ENCODE measurements at regions not wholly inside any gene's neighbourhood (a gene's known extent, or its start where the extent isn't known, plus 50 kb on each side); places are given as distances from the start of the nearest gene placed in this dataset.

DNA sequence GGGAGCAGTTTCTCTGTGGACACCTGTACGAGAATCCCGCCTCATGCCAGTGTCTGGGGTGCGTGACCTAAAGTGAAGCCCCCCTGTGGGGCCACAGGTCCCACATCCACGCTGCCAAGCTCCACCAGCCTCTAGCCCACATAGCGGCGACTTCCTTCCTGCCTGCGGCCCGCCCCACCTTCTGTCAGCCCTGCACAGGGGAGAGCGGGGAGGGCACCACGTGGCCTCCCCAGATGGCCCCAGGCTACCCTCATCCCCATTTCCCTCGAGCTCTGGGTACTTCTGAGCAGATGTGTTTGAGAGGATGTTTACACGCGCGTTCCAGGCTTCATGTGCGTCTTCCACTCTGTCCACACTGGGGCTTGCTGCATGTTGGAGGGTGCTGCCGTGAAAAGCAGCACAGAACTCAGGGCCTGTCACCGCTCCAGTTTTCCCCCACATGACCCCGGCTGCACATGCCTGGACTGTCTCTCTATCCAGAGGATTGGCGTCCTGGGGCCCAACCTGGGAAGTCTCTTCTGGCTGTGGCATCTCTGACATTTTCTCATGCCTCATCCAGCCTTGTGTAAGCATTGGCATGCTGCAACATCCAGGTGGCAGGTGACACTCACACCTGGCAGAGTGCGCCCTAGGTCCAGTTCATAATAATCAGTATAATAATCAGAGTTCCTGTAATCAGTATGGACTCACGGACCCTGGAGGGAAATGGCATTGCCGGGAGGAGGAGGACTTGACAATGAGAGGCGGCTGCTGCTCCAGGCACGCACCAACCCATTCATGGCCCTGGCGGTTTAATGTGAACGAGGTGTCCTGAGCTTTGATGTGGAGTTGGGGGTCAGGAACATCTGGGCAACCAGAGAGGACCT is 146.3 kb upstream of the TWIST2 start:
- peak; percentile 38 for DNase-seq (ENCODE audit: low spot score)

DNA sequence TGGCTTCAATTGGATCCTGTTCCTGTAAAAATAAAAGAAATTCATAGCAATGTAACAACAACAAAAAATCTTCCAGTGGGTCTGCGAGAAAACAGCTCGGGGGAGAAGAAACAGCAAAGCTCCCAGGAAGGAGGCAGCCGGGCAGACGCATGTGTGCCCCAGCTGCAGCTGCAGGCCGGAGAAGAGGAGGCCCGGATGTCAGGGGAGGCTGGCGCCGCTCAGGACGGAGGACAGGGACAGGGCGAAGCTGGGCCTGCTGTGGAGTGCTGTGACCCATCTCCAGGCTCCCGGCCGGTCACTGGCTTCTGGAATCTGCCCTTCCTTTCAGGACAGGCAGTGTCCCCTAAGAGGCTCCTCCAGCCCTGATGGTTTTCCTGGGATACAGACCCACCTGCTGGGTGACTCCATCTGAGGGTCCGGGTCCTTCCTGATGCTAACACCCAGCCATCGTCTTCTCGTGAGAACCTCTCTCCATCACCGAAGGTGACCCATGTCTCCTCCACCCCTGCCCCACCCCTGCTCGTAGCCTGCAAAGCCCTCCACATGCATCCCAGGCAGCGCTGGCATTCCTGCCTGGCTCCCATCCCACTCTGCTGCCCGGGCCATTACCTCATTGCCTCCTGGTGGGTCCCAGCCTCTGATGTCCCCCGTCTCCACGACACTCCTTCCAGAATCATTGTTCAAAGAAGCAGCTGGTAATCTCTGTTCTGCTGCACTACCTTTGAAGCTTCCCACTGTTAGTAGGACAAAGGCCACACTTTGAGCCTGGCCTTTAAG is 145.4 kb upstream of the TWIST2 start:
- DNase-seq (ENCODE audit: low spot score): peak; percentile 40

DNA sequence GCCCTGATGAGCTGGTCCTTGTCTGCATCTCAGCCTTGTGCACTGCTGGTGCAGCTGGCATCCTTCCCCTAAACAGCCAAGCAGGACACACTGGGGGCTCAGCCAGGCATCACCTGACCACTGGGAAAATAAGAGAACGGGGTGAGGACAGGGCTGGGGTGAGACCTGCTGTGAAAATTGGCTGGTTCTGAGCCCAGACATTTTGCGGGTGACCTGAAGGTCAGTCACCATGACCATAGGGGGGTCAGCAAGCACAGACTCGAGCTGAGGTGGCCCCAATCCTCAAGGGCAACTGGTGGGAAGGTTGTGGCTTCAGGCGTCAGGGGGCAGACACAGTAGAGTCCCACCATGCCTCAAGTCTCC is 144.9 kb upstream of the TWIST2 start:
- DNase-seq (ENCODE audit: low spot score): no peak

DNA sequence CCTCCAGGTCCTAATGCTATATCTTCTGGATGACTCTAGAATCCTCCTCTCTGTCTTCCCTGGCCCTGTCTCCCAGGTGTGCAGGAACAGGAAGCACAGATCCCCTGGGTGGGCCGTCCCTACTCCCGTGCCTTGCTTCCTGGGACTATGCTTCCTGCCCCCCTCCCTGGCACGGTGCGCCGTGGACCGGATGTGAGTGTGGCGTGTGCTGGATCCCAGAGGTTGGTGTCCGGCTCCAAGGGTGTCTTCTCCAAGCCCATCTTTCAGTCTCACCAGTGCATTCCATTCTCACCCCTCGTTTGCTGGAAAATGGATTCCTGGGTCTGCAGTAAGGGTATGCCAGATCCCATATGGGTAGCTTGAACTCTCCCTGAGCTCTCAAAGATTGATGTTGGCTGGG is 144.4 kb upstream of the TWIST2 start:
- DNase-seq (ENCODE audit: low spot score): peak; percentile 7

GRCh38 chr2:238704471-238705225 is 143.2 kb upstream of the TWIST2 start:
- DNase-seq (ENCODE audit: low spot score): peak; percentile 20

DNA sequence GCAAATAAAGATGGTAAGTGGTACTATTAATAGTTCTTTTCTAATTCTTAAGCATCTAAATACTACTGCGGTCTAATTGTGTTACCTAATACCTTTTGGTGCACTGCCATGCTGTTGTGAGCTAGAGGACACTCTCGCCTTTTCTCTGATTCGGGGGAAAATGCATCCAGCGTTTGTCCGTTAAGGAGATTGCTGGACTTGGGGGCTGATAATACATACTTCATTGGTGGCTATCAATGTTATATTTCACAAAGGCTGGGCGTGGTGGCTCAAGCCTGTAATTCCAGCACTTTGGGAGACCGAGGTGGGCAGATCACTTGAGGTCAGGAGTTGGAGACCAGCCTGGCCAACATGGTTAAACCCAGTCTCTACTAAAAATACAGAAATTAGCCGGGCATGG is 141.7 kb upstream of the TWIST2 start:
- peak; percentile 7 for DNase-seq (ENCODE audit: low spot score)

GRCh38 chr2:238706673-238707072 is 141.2 kb upstream of the TWIST2 start:
- no peak for DNase-seq (ENCODE audit: low spot score)

DNA sequence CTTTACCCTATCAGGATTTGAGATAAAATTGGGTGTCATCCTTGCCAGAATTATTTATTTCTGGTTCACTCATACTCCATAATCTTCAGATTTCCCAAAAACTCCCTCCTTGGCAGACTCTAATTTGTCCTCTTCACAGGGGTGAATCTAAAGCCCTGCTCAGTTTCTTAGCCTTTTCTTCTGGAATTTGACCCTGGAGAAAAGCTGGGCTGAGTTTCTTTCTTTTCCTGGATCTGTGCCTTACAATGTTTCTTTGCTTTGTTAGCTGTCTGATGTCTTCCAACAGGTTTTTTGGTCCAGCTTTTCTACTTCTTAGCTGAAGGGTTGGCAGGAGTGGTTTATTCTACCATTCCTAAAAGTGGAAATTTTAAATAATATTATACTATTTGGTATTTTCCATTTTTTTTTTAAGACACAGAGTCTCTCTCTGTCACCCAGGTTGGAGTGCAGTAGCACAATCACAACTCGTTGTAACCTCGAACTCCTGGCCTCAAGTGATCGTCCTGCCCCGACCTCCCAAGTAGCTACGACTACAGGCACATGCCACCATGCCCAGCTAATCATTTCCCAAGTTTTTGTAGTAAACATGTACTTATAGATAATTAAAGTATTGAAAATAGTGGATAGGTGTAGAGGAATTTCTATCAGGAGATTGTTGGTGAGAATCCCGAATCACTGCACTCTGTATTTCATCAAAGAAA is 138.4 kb upstream of the TWIST2 start:
- peak; percentile 32 for DNase-seq (ENCODE audit: low spot score)

DNA sequence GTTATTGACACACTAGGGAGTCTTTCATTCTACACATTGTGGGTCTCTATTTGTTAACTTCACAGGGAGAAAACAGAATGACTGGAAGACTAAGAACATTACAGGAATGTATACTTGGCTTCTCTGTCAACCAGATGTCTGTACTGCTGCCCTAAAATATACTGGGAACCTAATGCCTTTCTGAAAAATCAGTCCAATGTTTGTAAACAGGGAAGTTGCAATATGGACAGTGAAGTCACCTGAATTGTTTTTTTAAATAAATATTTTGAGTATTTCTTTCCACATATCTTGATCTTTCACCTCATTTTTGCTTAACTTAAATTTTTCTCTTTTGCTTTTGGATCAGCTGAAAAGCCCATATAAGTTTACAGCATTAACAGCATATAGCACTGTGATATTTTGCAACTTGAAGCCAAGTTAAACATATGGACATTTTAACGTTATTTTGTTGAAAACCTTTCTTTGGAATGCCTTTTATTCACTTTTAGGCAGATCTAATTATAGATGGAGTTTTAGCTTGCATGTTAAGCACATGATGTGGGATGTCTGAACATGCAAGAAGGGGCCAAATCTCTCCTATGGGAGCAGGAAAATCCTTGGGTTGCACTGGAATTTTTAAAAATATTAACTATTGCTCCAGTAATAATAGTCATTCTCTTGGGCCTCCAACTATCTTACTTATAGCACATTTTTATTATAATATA is 137.7 kb upstream of the TWIST2 start:
- DNase-seq (ENCODE audit: low spot score): no peak

- DNase-seq (ENCODE audit: low spot score): peak; percentile 18
These were observed 137.1 kb upstream of the TWIST2 start for GRCh38 chr2:238710787-238711186.

GRCh38 chr2:238711346-238711745 is 136.5 kb upstream of the TWIST2 start:
- DNase-seq (ENCODE audit: low spot score): no peak

DNA sequence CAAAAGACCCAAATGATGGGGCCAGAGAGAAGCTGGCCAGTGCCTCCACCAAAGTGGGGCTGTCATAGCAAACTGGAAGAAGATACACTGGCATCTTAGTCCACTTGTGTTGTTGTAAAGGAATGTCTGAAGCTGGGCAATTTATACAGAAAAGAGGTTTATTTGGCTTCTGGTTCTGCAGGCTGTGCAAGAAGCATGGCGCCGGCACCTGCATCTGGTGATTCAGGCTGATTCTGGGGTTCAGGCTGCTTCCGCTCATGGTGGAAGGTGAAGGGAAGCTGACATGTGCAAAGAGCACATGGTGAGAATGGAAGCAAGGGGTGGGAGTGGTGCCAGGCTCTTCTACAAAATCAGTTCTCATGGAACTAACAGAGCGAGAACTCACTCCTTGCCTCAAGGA is 135.9 kb upstream of the TWIST2 start:
- no peak for DNase-seq (ENCODE audit: low spot score)

GRCh38 chr2:238713198-238713826 is 134.6 kb upstream of the TWIST2 start:
- DNase-seq (ENCODE audit: low spot score): no peak

- DNase-seq (ENCODE audit: low spot score): peak; percentile 19
These were observed 133.8 kb upstream of the TWIST2 start for GRCh38 chr2:238714038-238714528.

- DNase-seq (ENCODE audit: low spot score): no peak
These were observed 131.7 kb upstream of the TWIST2 start for GRCh38 chr2:238716171-238716570.

GRCh38 chr2:238716585-238716984 is 131.3 kb upstream of the TWIST2 start:
- no peak for DNase-seq (ENCODE audit: low spot score)

DNA sequence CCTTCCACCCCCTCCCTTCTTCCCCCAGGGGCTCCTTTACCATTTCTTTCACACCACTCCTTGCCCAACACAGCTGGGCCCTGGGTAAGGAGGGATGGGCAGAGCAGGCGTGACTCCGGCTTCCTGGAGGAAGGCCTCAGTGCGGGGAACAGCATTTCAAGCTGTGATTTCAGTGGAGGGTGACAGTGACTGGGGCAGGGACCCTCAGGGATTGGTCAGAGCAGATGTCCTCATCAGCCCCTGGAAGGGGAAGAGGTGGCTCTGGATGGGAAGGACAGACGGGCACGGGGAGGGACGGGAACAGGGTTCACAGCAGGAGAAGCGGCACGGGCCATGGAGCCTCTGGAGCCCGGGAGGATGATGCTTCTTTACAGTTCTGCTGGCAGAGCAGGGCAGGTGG is 130.8 kb upstream of the TWIST2 start:
- DNase-seq (ENCODE audit: low spot score): no peak

DNA sequence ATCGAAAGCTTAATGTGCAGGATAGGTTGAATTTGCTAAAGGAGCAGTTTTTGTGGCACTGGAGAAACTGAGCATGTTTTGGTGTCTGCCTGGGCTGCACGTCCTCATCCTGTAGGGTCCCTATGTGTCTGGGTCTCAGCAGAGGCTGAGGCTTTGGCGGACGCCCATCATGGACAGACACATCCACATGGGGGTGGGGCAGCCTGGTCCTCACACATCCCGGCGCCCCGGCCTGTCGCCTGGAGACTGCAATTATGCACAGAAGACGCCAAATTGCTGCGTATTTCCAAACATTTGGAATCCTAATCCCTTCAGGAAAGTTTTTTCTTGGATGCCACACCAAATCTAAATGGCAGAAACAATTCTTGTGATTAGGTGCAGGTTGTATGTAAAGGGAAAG is 128.2 kb upstream of the TWIST2 start:
- no peak for DNase-seq (ENCODE audit: low spot score)

- peak; percentile 77 for DNase-seq (ENCODE audit: low spot score)
These were observed 127.6 kb upstream of the TWIST2 start for GRCh38 chr2:238720232-238720672.

- DNase-seq (ENCODE audit: low spot score): no peak
These were observed 125.7 kb upstream of the TWIST2 start for GRCh38 chr2:238722181-238722580.

DNA sequence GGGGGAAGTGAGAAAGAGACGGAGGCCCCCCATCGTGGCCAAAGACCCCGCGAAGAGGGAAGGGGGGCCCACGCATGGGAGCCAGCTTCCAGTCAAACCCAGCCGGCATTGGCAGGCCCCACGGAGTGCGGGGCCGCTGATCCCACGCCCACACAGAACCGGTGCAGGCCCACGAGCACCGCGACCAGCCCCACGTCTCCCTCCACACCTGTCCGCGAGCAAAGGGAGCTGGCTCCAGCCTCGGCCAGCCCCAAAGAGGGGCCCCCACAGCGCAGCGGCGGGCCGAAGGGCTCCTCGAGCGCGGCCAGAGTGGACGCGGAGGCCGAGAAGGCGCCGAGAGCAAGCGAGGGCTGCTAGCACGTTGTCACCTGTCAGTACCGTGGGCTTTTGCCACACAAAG is 125.0 kb upstream of the TWIST2 start:
- DNase-seq (ENCODE audit: low spot score): no peak
